ENCODE measurements at regions not wholly inside any gene's neighbourhood (a gene's known extent, or its start where the extent isn't known, plus 50 kb on each side); places are given as distances from the start of the nearest gene placed in this dataset.
A peak's percentile ranks its signal among the peaks of the same experiment; 100 is the strongest.

GRCh38 chr1:163737261-163737660, 415.5 kb downstream of the NUF2 start:
- Histone ChIP-seq H2BK12ac (ENCODE audit: low read length in 2 of 2) (no peak overlapping the region), H3K9ac (ENCODE audit: low read length) (no peak overlapping the region), H3K14ac (ENCODE audit: low read length in 2 of 2) (no peak overlapping the region), H3K36me3 (ENCODE audit: control insufficient read depth in 1 of 2, insufficient read depth in 2 of 2, low read depth in 1 of 2, low read length in 2 of 2) (no peaks in the 10 kb centered on the region), H2AFZ (ENCODE audit: low read depth, low read length) (no peak overlapping the region), H3K4me3 (ENCODE audit: insufficient read depth in 1 of 2, low read depth in 1 of 2, low read length in 2 of 2) (no peak overlapping the region), H3K27me3 (ENCODE audit: control insufficient read depth in 1 of 2, insufficient read depth in 1 of 2, low read length in 2 of 2) (no peaks in the 10 kb centered on the region), H3K4me2 (ENCODE audit: low read length, poor library complexity, severe bottlenecking) (no peak overlapping the region), H3K79me1 (replicated peaks; ENCODE audit: low read length, poor library complexity, severe bottlenecking) (no peaks in the 10 kb centered on the region), H3K18ac (ENCODE audit: low read depth in 1 of 2, low read length in 2 of 2) (no peak overlapping the region), H3K4ac (ENCODE audit: low read depth in 1 of 2, low read length in 2 of 2) (no peak overlapping the region), H4K8ac (ENCODE audit: low read length) (no peak overlapping the region), H2BK5ac (ENCODE audit: low read depth, low read length, poor library complexity, severe bottlenecking) (no peak overlapping the region), H3K27ac (ENCODE audit: low read length, poor library complexity, severe bottlenecking) (no peak overlapping the region), H3K4me1 (ENCODE audit: control insufficient read depth, insufficient read depth, low read depth, low read length) (no peaks in the 10 kb centered on the region), H2AK5ac (ENCODE audit: low read length, severe bottlenecking) (no peak overlapping the region), H3K9me3 (ENCODE audit: control insufficient read depth, low read length) (no peaks in the 10 kb centered on the region), H2BK120ac (ENCODE audit: low read depth, low read length) (no peak overlapping the region), H2BK15ac (ENCODE audit: low read depth, poor library complexity, severe bottlenecking) (no peak overlapping the region), H3K23ac (ENCODE audit: low read length in 2 of 2) (no peak overlapping the region), H4K91ac (ENCODE audit: low read length) (no peak overlapping the region)
- no peak for DNase-seq
- 29% methylated on average over 1 of the region's 2 CpGs for WGBS

GRCh38 chr1:163744301-163744887, 422.6 kb downstream of the NUF2 start:
- no peaks in the 10 kb centered on the region for H3K36me3 ChIP-seq (ENCODE audit: control insufficient read depth in 1 of 2, insufficient read depth in 2 of 2, low read depth in 1 of 2, low read length in 2 of 2)
- H2AK5ac ChIP-seq (ENCODE audit: low read length, severe bottlenecking), result no peak overlapping the region
- H3K18ac ChIP-seq (ENCODE audit: low read depth in 1 of 2, low read length in 2 of 2), result no peak overlapping the region
- no peak for DNase-seq
- no peak overlapping the region for H2BK12ac ChIP-seq (ENCODE audit: low read length in 2 of 2)
- no peak overlapping the region for H3K27ac ChIP-seq (ENCODE audit: low read length, poor library complexity, severe bottlenecking)
- H3K14ac ChIP-seq (ENCODE audit: low read length in 2 of 2), result no peak overlapping the region
- no peak overlapping the region for H3K4ac ChIP-seq (ENCODE audit: low read depth in 1 of 2, low read length in 2 of 2)
- no peak overlapping the region for H2BK15ac ChIP-seq (ENCODE audit: low read depth, poor library complexity, severe bottlenecking)
- no peaks in the 10 kb centered on the region for H3K4me1 ChIP-seq (ENCODE audit: control insufficient read depth, insufficient read depth, low read depth, low read length)
- H3K4me3 ChIP-seq (ENCODE audit: insufficient read depth in 1 of 2, low read depth in 1 of 2, low read length in 2 of 2), result no peak overlapping the region
- H3K4me2 ChIP-seq (ENCODE audit: low read length, poor library complexity, severe bottlenecking), result no peak overlapping the region
- no peak overlapping the region for H4K8ac ChIP-seq (ENCODE audit: low read length)
- no peak overlapping the region for H3K23ac ChIP-seq (ENCODE audit: low read length in 2 of 2)
- no peak overlapping the region for H2AFZ ChIP-seq (ENCODE audit: low read depth, low read length)
- no peak overlapping the region for H4K91ac ChIP-seq (ENCODE audit: low read length)
- H3K9ac ChIP-seq (ENCODE audit: low read length), result no peak overlapping the region
- H2BK120ac ChIP-seq (ENCODE audit: low read depth, low read length), result no peak overlapping the region
- peaks cover 8% of the 10 kb centered on the region for H3K9me3 ChIP-seq (ENCODE audit: control insufficient read depth, low read length)
- WGBS, result 79% methylated on average over 2 of the region's 2 CpGs
- no peak overlapping the region for H2BK5ac ChIP-seq (ENCODE audit: low read depth, low read length, poor library complexity, severe bottlenecking)
- H3K27me3 ChIP-seq (ENCODE audit: control insufficient read depth in 1 of 2, insufficient read depth in 1 of 2, low read length in 2 of 2), result no peaks in the 10 kb centered on the region
- H3K79me1 ChIP-seq (replicated peaks; ENCODE audit: low read length, poor library complexity, severe bottlenecking), result no peaks in the 10 kb centered on the region

GRCh38 chr1:163745204-163745603, 423.4 kb downstream of the NUF2 start:
- Histone ChIP-seq H3K4me2 (ENCODE audit: low read length, poor library complexity, severe bottlenecking) (no peak overlapping the region), H3K4ac (ENCODE audit: low read depth in 1 of 2, low read length in 2 of 2) (no peak overlapping the region), H3K4me3 (ENCODE audit: insufficient read depth in 1 of 2, low read depth in 1 of 2, low read length in 2 of 2) (no peak overlapping the region), H3K23ac (ENCODE audit: low read length in 2 of 2) (no peak overlapping the region), H2BK5ac (ENCODE audit: low read depth, low read length, poor library complexity, severe bottlenecking) (no peak overlapping the region), H2BK120ac (ENCODE audit: low read depth, low read length) (no peak overlapping the region), H3K4me1 (ENCODE audit: control insufficient read depth, insufficient read depth, low read depth, low read length) (no peaks in the 10 kb centered on the region), H2AK5ac (ENCODE audit: low read length, severe bottlenecking) (no peak overlapping the region), H3K9ac (ENCODE audit: low read length) (no peak overlapping the region), H3K27ac (ENCODE audit: low read length, poor library complexity, severe bottlenecking) (no peak overlapping the region), H3K18ac (ENCODE audit: low read depth in 1 of 2, low read length in 2 of 2) (no peak overlapping the region), H2BK12ac (ENCODE audit: low read length in 2 of 2) (no peak overlapping the region), H4K91ac (ENCODE audit: low read length) (no peak overlapping the region), H3K9me3 (ENCODE audit: control insufficient read depth, low read length) (peaks cover 8% of the 10 kb centered on the region), H3K14ac (ENCODE audit: low read length in 2 of 2) (no peak overlapping the region), H4K8ac (ENCODE audit: low read length) (no peak overlapping the region), H3K79me1 (replicated peaks; ENCODE audit: low read length, poor library complexity, severe bottlenecking) (no peaks in the 10 kb centered on the region), H3K27me3 (ENCODE audit: control insufficient read depth in 1 of 2, insufficient read depth in 1 of 2, low read length in 2 of 2) (no peaks in the 10 kb centered on the region), H2AFZ (ENCODE audit: low read depth, low read length) (no peak overlapping the region), H2BK15ac (ENCODE audit: low read depth, poor library complexity, severe bottlenecking) (no peak overlapping the region), H3K36me3 (ENCODE audit: control insufficient read depth in 1 of 2, insufficient read depth in 2 of 2, low read depth in 1 of 2, low read length in 2 of 2) (no peaks in the 10 kb centered on the region)
- 0% methylated on average over 1 of the region's 2 CpGs for WGBS
- DNase-seq, result no peak

DNA sequence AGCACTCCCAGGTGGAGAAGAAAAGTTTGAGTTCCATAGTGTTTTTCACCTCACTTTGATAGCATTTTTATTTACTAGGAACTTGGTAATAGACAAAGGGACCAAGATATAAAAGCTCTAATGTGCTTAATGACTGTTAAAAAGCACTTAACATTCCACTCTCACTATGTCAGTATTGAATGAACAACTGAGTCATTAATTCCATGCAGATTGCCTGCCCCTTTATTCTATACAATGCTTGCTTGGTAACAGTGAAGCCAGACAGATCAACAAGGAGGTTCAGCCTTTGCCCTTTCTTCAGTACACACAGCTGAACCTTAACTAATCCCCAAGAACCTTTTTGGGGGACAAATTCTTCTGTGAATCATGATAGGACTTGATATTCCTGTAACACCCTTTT, 425.5 kb downstream of the NUF2 start:
- Histone ChIP-seq H3K36me3 (ENCODE audit: control insufficient read depth in 1 of 2, insufficient read depth in 2 of 2, low read depth in 1 of 2, low read length in 2 of 2) (no peaks in the 10 kb centered on the region), H2BK15ac (ENCODE audit: low read depth, poor library complexity, severe bottlenecking) (no peak overlapping the region), H3K18ac (ENCODE audit: low read depth in 1 of 2, low read length in 2 of 2) (no peak overlapping the region), H2AFZ (ENCODE audit: low read depth, low read length) (no peak overlapping the region), H3K9me3 (ENCODE audit: control insufficient read depth, low read length) (peaks cover 8% of the 10 kb centered on the region), H3K4me2 (ENCODE audit: low read length, poor library complexity, severe bottlenecking) (no peak overlapping the region), H4K8ac (ENCODE audit: low read length) (no peak overlapping the region), H3K27me3 (ENCODE audit: control insufficient read depth in 1 of 2, insufficient read depth in 1 of 2, low read length in 2 of 2) (no peaks in the 10 kb centered on the region), H3K4me3 (ENCODE audit: insufficient read depth in 1 of 2, low read depth in 1 of 2, low read length in 2 of 2) (no peak overlapping the region), H2BK5ac (ENCODE audit: low read depth, low read length, poor library complexity, severe bottlenecking) (no peak overlapping the region), H3K9ac (ENCODE audit: low read length) (no peak overlapping the region), H3K23ac (ENCODE audit: low read length in 2 of 2) (no peak overlapping the region), H3K79me1 (replicated peaks; ENCODE audit: low read length, poor library complexity, severe bottlenecking) (no peaks in the 10 kb centered on the region), H3K14ac (ENCODE audit: low read length in 2 of 2) (no peak overlapping the region), H2BK12ac (ENCODE audit: low read length in 2 of 2) (no peak overlapping the region), H2AK5ac (ENCODE audit: low read length, severe bottlenecking) (no peak overlapping the region), H2BK120ac (ENCODE audit: low read depth, low read length) (no peak overlapping the region), H3K4ac (ENCODE audit: low read depth in 1 of 2, low read length in 2 of 2) (no peak overlapping the region), H3K4me1 (ENCODE audit: control insufficient read depth, insufficient read depth, low read depth, low read length) (no peaks in the 10 kb centered on the region), H4K91ac (ENCODE audit: low read length) (no peak overlapping the region), H3K27ac (ENCODE audit: low read length, poor library complexity, severe bottlenecking) (no peak overlapping the region)
- peak; percentile 55 for DNase-seq

Data from mesenchymal stem cell (in vitro differentiated cells and primary cell).